HG02759 (cell line): ENCODE measurements at regions not wholly inside any gene's neighbourhood (a gene's known extent, or its start where the extent isn't known, plus 50 kb on each side); places are given as distances from the start of the nearest gene placed in this dataset.
"Not testable (repeated sequence)": the region's sequence is repeated elsewhere in the genome, so short reads cannot be mapped to it uniquely, and the experiment has no call there.

Experiments used
- ATAC-seq: cut with Tn5 transposase; IDR thresholded peaks from one replicate; pipeline ENCODE4 v1.9.1; 2021; ENCODE audit warnings: mild to moderate bottlenecking, moderate library complexity; ENCODE audit not compliant: unreplicated experiment

DNA sequence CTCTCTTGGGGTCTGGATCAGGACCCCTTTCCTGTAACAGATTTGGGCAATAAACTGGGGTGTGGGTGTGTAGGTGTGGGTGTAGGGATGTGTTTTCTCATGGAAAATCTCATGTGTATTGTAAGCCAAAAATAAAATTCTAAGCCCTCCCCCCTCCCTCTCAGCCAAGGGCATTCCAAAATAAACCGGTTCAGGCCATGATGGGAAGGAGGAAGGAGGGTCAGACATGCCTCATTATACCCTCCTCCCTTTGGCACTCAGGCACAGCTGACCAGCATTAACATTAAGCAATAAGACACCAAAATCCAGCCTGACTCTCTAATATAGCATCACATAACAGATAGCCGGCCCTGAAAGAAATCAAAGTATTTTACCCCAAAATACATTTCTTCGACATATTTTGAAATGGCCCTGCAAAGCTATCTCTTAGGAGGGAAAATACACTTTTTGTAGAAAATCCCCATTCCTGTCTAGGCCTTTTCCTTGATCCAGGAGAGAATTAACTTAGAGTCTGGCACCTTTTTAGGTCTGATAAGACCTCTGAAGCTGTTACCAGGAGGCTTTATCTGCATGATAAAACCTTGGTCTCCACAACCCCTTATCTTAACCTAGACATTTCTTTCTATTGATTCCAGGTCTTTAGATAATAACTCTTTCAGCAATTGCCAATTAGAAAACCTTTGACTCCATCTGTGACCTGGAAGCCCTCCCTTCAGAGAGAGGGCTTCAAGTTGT lies 128.7 kb upstream of the COL5A2 start:
- ATAC-seq = no peak

DNA sequence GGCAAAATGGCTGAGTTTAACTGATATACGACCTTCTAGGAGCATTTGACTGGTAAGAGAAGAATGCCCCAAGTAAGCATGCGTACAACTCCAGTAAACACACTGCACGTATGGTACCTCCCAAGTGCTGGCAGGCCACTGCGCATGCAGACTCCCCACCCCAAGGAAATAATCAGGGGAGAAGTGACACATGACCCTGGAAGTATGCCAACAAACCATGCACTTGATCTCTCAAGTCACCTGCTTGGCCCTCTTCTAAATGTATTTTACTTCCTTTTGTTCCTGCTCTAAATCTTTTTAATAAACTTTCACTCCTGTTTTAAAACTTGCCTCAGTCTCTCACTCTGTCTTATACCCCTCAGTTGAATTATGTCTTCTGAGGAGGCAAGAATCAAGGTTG lies 129.8 kb upstream of the COL5A2 start:
- no peak for ATAC-seq

DNA sequence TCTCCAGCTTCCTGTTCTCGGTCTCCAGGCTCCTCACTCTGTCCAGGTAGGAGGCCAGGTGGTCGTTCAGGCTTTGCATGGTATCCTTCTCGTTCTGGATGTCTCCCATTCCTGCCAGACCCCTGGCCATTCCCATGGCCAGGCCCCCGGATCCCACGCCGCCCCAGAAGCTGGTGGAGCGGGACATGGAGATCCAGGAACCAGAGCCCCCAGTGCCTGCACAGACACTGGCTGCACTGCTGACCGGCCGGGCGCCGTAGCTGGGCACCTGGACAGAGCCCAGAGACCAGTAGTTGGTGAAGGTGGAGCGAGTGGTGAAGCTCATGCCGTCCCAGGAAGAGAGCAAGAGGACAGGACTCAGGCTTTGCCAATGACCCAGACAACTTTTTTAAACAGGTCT lies 129.1 kb upstream of the WDR75 start:
- ATAC-seq = no peak

DNA sequence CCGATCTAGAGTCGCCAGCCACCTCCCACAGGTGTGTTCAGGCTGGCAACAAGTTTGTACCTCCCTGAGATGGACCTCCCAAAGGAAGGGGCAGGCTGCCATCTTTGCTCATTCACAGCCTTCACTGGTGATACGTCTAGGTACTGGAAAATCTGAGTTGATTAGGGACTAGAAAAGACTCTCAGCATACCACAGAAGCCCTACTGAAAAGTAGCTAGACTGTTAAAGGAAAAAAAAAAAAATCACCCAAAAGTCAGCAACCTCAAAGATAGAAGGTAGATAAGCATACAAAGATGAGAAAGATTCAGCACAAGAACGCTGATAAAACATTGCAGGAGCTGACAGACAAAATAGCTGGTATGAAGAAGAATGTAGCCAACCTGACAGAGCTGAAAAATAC lies 128.6 kb upstream of the WDR75 start:
- ATAC-seq = no peak

DNA sequence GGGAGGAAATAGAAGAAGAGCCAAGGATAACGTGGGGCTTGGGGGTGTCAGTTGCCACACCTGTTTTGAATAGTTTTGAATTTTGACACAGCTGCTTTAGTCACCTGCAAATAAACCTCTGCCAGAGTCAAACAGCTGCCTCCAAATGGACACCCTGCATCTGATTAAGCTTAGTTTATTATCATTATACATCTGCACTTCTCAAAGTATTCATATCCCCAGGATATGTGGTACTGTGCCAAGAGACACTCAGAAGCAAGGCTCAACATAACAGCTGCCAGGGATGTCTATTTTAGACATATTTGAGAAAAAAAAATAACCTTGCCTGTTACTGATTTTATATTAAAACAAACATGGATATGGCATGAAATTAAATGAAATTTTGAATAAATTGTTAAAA lies 122.5 kb upstream of the WDR75 start:
- ATAC-seq = no peak

DNA sequence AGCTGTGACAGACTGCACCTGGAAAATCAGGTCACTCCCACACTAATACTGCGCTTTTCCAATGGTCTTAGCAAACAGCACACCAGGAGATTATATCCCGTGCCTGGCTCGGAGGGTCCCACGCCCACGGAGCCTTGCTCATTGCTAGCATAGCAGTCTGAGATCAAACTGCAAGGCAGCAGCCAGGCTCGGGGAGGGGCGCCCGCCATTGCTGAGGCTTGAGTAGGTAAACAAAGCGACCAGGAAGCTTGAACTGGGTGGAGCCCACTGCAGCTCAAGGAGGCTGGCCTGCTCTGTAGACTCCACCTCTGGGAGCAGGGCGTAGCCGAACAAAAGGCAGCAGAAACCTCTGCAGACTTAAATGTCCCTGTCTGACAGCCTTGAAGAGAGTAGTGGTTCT lies 121.8 kb upstream of the WDR75 start:
- ATAC-seq = not testable (repeated sequence)

DNA sequence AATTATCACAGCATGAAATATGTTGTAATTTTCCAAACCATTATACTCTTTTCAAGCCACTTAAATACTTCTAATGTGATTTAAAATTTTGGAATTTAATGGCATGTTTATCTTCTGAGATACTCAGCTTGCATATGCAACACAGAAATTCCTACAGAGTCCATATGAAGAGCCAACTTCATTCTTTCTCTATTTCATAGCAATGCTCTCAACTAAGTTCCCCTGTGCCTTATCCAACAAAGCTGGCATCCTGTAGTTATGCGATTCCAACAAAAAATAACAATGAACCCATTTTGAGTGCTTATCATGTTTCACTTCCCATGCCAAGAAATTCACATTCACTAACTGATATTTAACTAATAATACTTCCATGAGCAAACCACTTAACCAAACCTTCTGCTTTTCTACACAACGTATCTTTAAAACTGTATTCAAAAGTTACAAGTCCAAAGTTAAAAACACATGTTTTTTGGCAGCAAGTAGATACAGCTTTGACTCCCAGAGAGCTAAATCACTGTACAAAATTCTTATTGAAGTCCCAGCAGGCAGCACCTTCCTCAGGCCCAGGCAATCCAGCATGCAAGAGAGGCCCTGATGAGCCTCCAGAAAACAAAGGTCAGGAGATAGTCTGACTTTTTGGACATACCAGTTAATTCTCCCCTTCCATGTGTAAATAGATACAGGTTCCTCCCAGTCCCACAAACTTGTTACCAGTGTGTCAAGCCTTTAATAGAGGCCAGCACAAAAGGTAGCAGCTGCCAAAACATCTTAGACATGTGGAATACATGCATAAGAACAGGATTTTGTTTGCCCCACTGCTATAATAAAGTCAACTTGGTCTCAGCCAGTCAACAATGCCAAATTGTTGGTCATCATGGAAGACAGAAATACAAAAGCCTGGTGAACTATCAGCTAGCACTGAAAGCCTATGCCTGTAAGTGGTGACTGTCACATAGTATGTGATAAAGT lies 113.1 kb upstream of the WDR75 start:
- ATAC-seq = no peak

DNA sequence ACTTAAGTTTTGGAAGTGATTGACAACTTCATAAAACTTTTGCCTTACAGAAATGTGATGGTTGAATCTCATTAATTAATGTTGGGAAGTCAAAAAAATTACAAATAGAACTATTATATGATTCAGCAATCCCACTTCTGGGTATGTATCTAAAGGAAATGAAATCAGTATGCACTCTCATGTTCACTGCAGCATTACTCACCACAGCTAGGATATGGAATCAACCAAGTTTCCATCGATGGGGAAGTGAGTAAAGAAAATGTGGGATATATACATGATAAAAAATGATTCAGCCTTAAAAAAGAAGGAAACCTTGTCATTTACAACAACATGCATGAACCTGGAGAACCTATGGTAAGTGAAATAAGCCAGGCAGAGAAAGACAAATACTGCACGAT lies 112.4 kb upstream of the WDR75 start:
- no peak for ATAC-seq

DNA sequence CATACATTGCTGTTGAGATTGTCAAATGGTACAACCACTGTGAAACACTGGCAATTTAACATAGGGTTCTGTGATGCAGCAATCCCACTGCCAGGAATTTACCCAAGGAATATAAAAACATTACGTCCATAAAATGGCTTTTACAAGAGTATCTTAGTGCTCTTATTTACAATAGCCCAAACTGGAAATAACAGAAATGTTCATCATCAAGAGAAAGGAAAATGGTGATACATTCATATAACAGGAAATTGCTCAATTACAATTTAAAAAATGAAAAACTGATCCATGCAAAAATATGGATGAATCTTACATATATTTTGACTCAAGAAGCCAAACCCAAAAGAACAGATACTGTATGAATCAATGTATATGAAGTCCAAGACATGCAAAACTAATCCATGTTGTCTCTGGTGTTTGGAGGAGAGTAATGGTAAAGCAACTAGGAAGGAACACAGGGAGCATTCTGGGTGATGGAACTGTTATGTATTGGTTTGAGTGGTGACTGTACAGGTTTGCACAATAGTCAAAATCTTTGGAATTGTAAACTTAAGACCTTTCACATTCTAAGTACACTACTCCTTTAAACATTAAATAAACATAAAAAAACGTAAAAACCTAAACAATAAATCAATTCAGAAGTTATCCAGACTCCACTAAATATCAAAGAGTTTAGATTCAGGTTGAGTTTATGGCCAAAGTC lies 104.8 kb upstream of the WDR75 start:
- no peak for ATAC-seq

DNA sequence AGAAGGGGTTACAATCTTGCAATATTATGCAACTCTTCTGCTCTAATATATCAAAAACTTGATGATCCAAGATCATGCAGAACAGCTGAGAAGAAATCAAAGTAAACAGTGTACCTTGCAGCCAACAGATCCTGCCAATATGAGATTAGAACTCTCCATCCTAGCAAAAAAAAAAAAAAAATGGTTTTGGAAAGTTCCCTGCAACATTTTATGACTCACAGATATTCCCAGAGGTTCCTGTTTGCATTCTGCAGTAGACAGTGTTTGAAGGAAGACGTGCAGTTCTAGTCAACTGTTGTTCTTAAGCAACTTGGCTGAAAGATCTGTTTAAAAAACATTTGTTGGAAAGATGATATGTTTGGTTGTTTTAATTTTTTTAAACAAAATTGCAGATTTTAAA lies 103.6 kb upstream of the WDR75 start:
- ATAC-seq = no peak

DNA sequence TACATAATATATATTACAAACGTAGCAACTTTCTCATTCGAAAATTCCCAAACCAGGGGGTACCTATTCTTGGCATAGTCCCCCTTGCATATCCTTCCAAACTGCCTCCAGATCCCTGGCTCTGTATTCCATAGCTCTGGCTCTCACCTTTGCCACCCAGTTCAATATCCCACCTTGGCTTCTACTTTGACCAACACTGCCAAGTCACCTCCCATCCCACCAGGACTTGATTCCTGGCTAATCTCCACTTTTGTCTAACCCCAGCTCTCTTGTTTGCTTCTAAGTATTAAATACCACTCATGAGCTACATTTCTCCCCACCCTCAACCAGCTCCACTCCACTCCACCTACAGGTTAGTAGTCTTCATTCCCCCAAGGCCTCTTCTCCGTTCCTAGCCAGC lies 103.2 kb upstream of the WDR75 start:
- ATAC-seq = no peak

DNA sequence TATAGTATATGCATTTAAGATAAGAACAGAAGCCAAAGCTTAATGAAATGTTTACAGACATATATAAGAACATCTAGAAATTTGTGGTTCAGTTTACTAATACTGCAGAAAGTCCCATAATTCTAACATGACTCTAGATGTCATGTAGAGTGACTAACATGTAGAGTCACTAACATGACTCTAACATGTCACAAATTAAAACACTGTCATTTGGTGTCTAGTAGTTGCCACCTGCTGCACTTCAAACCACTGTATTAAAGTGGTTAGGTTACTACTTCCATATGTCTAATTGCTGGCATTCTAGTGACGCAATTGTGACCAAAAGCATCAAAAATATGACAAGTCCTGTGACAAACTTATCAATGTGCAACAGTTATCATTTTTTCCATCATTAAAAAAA lies 100.2 kb upstream of the WDR75 start:
- ATAC-seq = no peak

DNA sequence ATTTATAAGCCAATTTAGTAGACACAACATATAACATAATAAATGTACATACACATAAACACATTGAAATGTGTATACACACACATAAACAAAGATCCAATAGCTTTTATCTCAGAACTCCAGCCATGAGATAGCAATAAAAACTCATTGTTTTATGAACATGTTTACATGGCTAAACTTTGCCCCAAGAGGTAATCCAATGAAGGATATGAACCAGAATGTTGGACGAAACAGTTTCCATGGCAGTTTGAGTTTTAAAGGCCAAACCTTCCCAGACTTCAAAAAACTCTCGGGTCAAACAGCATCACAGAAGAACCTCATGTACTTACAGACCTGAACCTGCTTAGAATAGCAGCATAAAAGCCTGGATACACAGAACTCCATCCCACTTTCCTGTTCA lies 97.2 kb upstream of the WDR75 start:
- no peak for ATAC-seq

DNA sequence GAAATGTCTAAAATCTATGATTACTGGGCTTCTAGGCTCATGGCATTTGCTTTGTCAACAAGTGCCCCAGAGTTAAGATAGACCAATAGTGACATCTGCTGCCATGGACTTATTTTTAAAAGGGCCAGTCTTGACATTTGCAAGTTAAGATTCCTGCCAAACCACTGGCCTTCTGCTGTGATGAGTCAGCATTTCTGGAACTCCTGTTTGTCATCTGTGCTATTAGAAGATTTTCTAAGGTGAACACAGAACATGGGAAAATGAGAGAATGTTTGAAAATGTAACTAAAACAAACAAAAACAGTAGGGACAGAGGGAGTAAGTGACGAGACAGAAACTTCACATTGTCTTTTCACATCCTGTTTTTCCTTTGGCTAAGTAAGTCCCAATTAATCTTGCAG lies 93.7 kb upstream of the WDR75 start:
- peak; percentile 61 for ATAC-seq

DNA sequence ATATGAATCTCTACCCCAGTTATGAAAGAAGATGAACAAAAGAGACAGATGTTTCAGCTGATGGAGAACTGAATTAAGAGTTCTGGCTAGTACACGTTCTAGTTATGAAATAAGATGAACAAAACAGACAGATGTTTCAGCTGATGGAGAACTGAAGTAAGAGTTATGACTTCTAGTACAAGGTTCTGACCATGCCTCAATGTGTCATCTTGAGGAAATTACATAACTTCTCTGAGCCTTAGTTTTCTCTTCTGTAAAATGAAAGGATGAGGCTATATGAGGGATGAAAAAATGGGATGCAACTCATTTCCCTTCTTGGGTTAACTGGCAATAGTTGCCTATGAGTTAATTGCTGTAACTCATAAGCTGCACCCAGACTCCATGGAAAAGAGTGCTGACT lies 92.9 kb upstream of the WDR75 start:
- no peak for ATAC-seq

DNA sequence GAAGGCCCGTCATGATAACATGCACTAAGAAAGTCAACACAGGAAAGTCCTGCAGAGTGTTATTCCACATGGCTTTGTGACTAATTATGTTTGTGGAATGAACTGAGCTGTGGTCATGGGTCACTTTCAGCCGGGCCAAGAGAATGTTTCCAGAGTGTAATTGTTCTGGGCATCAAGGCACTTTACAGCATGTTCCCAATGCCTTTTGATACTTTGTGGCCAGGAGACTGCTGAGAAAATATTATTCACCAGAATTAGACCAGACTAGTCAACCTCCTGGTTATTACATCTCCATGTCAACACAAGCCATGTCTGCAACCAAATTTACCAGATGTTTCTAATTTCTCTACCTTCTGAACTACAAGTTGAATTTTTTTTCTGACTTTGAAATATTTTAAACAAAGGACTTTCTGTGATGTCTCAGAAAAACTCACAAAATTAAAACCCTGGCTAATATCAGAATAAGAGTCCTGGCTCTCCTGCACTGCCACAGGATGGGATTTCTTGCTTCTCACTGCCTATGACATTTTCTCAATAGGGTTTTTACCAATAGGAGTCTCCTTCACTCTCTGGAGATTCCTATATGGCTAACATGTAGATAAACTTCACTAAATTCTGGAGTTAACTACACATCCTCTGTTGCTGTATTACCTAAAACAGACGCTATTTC lies 90.6 kb upstream of the WDR75 start:
- ATAC-seq = no peak

DNA sequence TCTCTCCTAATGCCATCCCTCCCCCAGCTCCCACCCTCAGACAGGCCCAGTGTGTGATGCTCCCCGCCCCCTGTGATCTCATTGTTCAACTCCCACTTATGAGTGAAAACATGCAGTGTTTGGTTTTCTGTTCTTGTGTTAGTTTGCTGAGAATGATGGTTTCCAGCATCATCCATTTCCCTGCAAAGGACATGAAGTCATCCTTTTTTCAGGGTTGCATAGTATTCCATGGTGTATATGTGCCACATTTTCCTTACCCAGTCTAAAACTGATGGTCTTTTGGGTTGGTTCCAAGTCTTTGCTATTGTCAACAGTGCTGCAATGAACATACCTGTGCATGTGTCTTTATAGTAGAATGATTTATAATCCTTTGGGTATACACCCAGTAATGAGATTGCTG lies 89.3 kb upstream of the WDR75 start:
- ATAC-seq = not testable (repeated sequence)

DNA sequence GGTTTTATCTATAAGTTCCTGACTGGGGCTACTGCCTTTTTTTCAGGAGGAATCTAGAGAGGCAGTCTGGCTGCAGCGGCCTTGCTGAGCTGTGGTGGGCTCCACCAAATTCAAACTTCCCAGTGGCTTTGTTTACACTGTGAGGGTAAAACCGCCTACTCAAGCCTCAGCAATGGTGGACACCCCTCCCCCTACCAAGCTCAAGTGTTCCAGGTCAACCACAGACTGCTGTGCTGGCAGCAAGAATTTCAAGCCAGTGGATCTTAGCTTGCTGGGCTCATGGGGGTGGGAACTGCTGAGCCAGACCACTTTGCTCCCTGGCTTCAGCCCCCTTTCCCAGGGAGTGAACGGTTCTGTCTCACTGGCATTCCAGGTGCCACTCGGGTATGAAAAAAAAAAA lies 83.9 kb upstream of the WDR75 start:
- ATAC-seq = not testable (repeated sequence)

DNA sequence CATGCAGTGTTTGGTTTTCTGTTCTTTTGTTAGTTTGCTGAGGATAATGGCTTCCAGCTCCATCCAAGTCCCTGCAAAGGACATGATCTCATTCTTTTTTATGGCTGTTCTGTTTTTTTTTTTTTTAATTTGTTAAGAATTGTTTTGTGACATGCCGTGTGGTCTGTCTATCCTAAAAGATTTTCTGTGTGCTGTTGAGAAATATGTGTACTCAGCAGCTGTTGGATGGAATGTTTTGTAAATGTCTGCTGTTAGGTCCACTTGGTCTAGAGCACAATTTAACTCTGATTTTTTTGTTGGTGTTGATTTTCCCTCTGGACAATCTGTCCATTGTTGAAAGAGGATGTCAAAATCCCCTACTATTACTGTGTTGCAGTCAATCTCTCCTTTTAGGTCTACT lies 80.4 kb upstream of the WDR75 start:
- ATAC-seq = no peak

DNA sequence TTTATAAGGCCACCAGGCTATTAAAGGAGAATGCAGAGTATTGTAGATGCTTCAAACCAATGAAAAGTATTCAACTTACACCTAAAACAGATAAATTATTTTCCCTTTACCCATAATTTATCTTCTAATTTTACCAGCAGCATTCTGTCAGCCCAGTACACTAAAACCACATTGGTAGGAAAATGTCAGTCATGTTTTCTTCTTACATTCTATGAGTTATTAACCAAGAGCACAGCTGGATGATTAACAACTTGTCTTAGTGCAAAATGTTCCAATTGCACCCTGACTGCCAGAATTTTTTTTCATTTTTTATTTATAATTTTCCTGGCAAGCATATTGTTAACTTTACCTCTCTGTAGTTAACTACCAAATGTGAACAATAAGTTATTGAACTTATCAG lies 79.0 kb upstream of the WDR75 start:
- ATAC-seq = no peak

DNA sequence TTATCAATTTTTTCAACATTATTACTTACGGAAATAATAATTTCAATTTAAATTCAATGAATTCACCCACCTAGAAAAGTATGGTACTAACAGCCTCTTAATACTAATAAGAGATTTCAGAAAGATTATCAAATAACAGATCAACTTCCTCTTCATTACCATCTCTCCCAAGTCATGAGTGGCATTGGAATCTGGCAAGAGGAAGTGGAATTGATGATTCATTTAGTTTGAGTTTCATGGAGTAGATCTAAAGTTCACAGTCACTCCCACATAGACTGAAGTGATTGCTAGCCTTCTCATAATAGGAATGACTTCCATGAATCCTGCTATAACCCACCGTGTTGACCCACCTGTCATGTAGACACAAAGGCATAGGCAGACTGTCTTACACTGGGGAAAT lies 77.7 kb upstream of the WDR75 start:
- no peak for ATAC-seq
